ENCODE measurements at regions not wholly inside any gene's neighbourhood (a gene's known extent, or its start where the extent isn't known, plus 50 kb on each side); places are given as distances from the start of the nearest gene placed in this dataset.

- no peak for DNase-seq (ENCODE audit: low spot score)
- no peak for TF ChIP-seq CTCF (IDR thresholded peaks at IDR 0.05; ENCODE audit: extremely low read depth, missing control alignments)
These were observed 174.2 kb upstream of the PABPC4L start for GRCh38 chr4:134375775-134376174.

- TF ChIP-seq CTCF (IDR thresholded peaks at IDR 0.05; ENCODE audit: extremely low read depth, missing control alignments) = no peak
- DNase-seq (ENCODE audit: low spot score) = no peak
These were observed 164.3 kb upstream of the PABPC4L start for GRCh38 chr4:134365852-134366251.

- TF ChIP-seq CTCF (IDR thresholded peaks at IDR 0.05; ENCODE audit: extremely low read depth, missing control alignments) = no peak
- no peak for DNase-seq (ENCODE audit: low spot score)
These were observed 163.3 kb upstream of the PABPC4L start for GRCh38 chr4:134364928-134365327.

- DNase-seq (ENCODE audit: low spot score) = no peak
- TF ChIP-seq CTCF (IDR thresholded peaks at IDR 0.05; ENCODE audit: extremely low read depth, missing control alignments) = no peak
These were observed 143.7 kb upstream of the PABPC4L start for GRCh38 chr4:134345244-134345643.

GRCh38 chr4:134343656-134344055 is 142.1 kb upstream of the PABPC4L start:
- no peak for TF ChIP-seq CTCF (IDR thresholded peaks at IDR 0.05; ENCODE audit: extremely low read depth, missing control alignments)
- DNase-seq (ENCODE audit: low spot score) = no peak

- TF ChIP-seq CTCF (IDR thresholded peaks at IDR 0.05; ENCODE audit: extremely low read depth, missing control alignments) = no peak
- no peak for DNase-seq (ENCODE audit: low spot score)
These were observed 141.5 kb upstream of the PABPC4L start for GRCh38 chr4:134343081-134343480.

GRCh38 chr4:134337574-134337973 is 136.0 kb upstream of the PABPC4L start:
- TF ChIP-seq CTCF (IDR thresholded peaks at IDR 0.05; ENCODE audit: extremely low read depth, missing control alignments) = no peak

More at GRCh38 chr4:134337574-134337973, 136.0 kb upstream of the PABPC4L start:
- no peak for DNase-seq (ENCODE audit: low spot score)
